ENCODE measurements at regions not wholly inside any gene's neighbourhood (a gene's known extent, or its start where the extent isn't known, plus 50 kb on each side); places are given as distances from the start of the nearest gene placed in this dataset.
"Not testable (repeated sequence)": the region's sequence is repeated elsewhere in the genome, so short reads cannot be mapped to it uniquely, and the experiment has no call there.

GRCh38 chr1:104315823-104316222 lies 566.1 kb downstream of the AMY1C start:
- DNase-seq (ENCODE audit: low spot score): no peak

DNA sequence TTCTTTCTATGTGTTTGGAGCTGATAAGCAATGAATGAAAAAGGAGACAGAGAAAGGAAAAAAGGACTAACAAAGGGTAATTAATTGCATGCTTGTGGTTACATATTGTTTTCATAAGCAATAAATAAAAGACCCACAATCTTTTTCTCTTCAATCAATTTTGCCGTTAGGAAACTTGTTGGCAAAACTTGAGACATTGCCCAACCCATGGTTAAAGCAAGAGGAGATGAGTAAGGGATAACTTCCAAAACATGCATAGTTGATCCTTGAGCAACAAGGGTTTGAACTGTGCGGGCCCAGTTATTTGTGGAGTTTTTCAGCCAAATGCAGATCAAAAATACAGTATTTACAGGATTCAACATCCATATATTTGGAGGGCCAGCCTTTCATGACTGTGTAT lies 572.4 kb downstream of the AMY1C start:
- no peak for DNase-seq (ENCODE audit: low spot score)

DNA sequence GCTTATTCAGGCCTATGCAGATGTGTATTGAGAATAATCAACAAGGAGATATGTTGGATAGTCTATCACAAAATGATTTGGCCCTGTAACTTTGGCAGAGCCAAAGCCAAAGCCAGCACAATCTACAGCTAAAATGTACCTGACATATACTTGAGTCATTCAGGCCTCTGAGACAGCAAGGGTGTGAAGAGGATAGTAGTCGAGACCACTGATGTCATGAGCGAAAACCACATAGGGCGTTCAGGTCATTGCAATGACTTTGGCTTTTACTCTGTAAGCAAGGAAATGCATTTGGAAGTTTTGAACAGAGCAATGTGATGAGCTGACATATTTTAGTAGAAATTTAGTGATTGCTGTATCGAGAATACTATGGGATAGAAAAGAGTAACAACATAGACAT lies 579.6 kb downstream of the AMY1C start:
- no peak for DNase-seq (ENCODE audit: low spot score)

GRCh38 chr1:104331763-104332162 lies 582.1 kb downstream of the AMY1C start:
- no peak for DNase-seq (ENCODE audit: low spot score)

DNA sequence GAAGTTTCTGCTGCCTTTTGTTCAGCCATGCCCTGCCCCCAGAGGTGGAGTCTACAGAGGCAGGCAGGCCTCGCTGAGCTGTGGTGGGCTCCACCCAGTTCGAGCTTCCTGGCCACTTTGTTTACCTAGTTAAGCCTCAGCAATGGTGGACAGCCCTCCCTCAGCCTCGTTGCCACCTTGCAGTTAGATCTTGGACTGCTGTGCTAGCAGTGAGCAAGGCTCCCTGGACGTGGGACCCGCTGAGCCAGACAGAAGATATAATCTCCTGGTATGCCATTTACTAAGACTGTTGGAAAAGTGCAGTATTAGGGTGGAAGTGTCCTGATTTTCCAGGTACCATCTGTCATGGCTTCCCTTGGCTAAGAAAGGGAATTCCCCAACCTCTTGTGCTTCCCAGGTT lies 588.2 kb downstream of the AMY1C start:
- DNase-seq (ENCODE audit: low spot score): not testable (repeated sequence)

- no peak for DNase-seq (ENCODE audit: low spot score)
These were observed 592.2 kb downstream of the AMY1C start for GRCh38 chr1:104341944-104342343.

DNA sequence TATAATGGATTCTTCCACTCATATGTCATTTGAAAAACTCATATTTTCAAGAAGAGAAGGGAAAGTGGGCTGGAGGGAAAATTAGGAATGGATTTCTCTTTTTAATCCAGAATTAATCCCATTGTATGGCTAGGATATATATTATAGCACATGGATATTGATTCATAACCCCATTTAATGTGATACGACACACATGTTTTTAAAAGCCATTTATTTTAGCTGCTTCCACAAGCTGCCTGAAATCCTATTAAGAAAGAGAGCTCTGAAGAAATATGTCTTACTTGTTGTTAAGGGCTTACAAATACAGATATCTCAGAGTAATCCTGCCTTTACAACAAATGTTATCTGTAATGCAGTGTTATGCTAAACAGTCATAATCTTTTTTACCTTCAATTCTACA lies 598.6 kb downstream of the AMY1C start:
- DNase-seq (ENCODE audit: low spot score): no peak

GRCh38 chr1:104353580-104353979 lies 603.9 kb downstream of the AMY1C start:
- no peak for DNase-seq (ENCODE audit: low spot score)

DNA sequence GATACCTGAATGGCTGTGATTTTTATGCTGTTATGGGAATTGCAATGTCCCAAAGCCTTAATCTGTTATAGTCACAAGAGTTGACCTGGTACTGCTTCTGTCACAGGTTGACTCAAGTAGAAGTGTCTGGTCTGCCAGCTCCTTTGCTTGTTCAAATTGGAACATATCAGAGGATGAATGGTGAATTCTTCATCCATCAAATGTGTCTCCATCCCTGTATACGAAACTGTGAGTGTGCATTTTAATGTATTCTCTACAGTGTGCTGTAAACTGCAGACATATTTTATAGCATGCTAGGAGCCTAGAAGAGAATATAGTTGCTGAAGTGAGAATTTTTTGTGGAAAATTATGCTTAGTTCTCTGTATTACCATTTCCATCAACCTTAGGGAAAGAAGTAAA lies 608.4 kb downstream of the AMY1C start:
- DNase-seq (ENCODE audit: low spot score): no peak

GRCh38 chr1:104358621-104359020 lies 608.9 kb downstream of the AMY1C start:
- DNase-seq (ENCODE audit: low spot score): no peak

DNA sequence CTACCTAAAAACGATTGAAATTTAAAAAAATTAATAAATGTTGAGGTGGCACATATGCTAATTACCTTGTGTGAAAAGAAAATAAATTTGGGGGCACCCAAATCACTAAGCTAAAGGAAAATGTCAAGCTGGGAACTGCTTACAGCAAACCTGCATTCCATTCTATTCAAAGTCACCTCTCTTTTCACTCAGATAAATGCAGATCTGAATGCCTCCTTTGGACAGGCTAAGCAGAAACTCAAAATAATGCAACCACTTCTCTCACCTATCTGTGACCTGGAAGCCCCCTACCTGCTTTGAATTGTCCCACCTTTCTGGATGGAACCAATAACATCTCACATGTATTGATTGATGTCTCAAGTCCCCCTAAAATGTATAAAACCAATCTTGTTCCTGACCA lies 628.7 kb downstream of the AMY1C start:
- DNase-seq (ENCODE audit: low spot score): no peak

DNA sequence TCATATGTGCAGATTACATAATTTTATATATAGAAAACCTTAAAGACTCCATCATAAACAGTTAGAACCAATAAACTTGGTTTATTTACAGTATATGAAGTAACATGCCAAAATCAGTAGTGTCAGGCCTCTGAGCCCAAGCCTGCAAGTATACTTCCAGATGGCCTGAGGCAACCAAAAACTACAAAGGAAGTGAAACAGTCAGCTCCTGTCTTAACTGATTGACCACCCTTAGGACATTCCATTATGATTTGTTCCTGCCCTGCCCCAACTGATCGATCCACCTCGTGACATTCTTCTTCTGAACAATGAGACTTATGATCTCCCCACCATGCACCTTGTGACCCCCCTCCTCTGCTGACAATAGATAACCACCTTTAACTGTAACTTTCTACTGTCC lies 630.3 kb downstream of the AMY1C start:
- no peak for DNase-seq (ENCODE audit: low spot score)

DNA sequence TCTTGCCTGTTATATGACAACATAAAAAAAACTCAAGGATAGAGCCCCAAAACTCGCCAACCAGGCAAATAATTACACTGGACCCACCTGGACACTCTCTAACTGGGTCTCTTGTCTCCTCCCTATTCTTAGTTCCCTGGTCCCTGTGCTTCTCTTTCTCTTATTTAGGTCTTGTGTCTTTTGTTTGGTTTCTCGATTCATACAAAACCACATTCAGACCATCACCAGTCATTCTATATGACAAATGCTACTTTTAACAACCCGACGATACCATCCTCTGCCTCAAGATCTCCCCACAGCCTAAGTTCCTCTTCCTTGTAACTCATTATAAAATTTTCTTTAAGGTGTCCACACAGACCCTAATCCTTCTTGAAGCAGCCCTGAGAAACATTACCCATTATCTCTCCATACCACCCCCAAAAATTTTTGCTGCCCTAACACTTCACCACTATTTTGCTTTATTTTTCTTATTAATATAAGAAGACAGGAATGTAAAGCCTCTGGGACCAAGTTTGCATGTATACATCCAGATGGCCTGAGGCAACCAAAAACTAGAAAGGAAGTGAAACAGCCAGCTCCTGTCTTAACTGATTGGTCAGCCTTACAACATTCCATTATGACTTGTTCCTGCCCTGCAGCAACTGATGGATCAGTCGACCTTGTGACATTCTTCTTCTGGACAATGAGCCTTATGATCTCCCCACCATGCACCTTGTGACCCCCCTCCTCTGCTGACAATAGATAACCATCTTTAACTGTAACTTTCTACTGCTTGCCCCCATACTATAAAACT lies 638.2 kb downstream of the AMY1C start:
- DNase-seq (ENCODE audit: low spot score): no peak

- DNase-seq (ENCODE audit: low spot score): no peak
These were observed 642.9 kb downstream of the AMY1C start for GRCh38 chr1:104392552-104392951.

- no peak for DNase-seq (ENCODE audit: low spot score)
These were observed 652.5 kb downstream of the AMY1C start for GRCh38 chr1:104402178-104402577.

GRCh38 chr1:104403883-104404282 lies 654.2 kb downstream of the AMY1C start:
- DNase-seq (ENCODE audit: low spot score): no peak

- DNase-seq (ENCODE audit: low spot score): no peak
These were observed 657.0 kb downstream of the AMY1C start for GRCh38 chr1:104406728-104407127.

DNA sequence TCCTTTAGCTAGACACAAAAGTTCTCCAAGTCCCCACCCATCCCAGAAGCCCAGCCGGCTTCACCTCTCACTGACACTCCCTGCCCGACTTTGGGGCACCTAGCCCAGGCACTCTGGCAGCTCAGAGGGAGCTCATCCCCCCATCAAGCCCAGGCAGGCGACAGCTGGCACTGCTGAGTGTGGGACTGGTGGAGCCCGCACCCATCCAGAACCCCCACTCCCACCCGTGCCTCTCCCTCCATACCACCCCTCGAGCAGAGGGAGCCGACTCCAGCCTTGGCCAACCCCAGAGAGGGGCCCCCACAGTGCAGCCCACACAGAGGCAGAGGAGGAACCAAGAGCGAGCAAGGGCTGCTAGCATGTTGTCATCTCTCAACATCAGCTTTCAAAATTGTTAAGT lies 658.6 kb downstream of the AMY1C start:
- no peak for DNase-seq (ENCODE audit: low spot score)

- DNase-seq (ENCODE audit: low spot score): no peak
These were observed 685.6 kb downstream of the AMY1C start for GRCh38 chr1:104435255-104435654.

DNA sequence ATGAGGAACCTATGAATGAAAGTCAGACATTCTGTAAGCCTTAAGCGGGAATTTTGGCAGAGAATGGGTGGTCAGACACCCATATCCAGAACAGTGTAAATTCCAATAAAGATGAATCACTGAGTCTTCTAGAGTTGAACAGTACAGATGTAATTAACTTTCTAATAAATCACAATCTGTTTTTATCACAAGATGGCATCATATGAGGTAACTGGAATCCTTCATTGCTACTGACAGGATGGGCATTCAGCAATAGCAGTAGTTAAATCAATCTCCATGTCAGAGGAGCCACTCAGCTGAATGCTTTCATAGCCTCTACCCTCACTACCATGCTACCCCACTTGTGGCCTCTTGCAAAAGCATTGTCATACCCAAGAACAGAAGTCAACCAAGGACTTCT lies 690.3 kb downstream of the AMY1C start:
- DNase-seq (ENCODE audit: low spot score): no peak

DNA sequence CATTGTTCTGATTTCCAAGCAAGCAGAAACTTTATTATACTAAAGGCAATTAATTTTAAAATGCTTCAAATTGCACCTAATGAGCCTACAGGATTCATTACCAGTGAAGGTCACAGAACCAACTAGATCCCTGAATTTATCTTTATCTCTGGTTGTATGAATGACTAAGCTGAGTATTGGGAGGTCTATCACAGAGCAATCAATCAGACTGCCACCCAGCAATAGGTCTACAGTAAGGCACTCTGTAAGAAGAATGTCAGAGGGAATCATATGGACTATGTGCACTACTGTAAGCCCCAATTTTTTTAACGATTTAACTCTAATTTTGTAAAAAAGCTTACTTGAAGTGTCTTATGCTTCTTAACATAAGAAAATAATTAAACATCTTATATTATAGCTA lies 707.0 kb downstream of the AMY1C start:
- no peak for DNase-seq (ENCODE audit: low spot score)

GRCh38 chr1:104459886-104460285 lies 710.2 kb downstream of the AMY1C start:
- DNase-seq (ENCODE audit: low spot score): no peak

DNA sequence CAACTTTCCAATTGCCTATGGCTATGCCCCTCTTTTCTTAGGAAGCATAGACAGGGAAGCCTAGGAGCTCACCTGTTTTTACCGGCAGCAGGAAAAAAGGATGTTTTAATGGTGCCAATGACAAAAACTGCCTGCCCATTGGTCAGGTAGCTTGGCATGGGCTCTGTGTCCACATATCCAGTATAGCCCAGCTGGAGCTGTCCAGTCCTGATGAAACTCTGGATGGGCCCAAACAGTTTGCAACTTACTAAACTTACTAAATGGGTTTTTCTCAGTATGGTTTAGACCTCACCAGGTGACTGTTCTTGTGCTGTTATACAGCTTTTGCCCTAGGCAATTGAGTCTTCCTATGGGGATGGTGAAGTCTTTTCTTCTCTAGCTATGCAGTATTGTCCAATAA lies 711.2 kb downstream of the AMY1C start:
- DNase-seq (ENCODE audit: low spot score): no peak

DNA sequence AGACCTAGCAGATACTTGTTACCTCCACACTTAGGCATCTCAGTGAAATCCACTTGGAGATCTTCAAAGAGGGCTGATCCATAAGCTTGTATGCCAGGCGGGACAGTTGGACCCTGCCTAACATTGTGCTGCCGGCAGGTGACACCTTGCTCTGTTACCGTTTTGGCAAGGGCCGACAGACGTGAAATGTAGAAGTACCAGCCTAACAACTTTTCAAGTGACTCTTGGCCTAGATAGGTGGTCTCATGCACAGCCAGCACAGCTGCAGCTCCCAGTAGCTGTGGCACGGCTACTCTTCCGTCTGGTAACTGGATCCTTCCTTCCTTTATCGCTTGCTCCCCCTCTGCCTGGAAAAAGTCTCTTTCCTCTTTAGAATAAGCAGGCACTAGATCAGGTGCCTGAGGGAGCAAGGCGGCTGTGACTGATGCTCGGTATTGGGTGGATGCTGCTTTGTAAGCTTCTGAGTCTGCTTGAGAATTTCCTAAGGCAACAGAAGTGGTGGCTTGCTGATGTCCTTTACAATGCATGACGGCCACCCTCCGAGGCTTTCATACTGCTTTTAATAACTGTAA lies 713.5 kb downstream of the AMY1C start:
- no peak for DNase-seq (ENCODE audit: low spot score)
